ENCODE measurements at regions not wholly inside any gene's neighbourhood (a gene's known extent, or its start where the extent isn't known, plus 50 kb on each side); places are given as distances from the start of the nearest gene placed in this dataset.
"Not testable (repeated sequence)": the region's sequence is repeated elsewhere in the genome, so short reads cannot be mapped to it uniquely, and the experiment has no call there.

DNA sequence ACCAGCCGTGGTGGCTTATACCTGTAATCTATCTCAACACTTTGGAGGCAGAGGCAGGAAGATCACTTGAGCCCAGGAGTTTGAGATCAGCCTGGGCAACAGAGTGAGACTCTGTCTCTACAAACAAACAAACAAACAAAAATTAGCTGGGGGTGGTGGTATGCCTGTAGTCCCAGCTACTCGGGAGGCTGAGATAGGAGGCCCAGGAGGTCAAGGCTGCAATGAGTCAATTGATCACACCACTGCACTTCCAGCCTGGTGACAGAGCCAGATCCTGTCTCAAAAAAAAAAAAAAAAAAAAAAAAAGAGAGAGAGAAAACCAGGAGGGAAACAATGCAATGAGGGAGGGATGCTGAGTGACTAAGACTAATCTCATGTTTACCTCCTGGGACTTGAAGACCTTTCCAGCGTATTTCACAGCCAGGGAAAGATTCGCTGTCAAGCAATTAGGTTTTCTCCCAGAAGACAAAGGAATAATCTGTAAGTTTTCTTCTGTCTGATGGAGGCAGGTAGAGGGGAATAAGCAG is 51.1 kb upstream of the MIER3 start:
- DNase-seq (ENCODE audit: low spot score): no peak

DNA sequence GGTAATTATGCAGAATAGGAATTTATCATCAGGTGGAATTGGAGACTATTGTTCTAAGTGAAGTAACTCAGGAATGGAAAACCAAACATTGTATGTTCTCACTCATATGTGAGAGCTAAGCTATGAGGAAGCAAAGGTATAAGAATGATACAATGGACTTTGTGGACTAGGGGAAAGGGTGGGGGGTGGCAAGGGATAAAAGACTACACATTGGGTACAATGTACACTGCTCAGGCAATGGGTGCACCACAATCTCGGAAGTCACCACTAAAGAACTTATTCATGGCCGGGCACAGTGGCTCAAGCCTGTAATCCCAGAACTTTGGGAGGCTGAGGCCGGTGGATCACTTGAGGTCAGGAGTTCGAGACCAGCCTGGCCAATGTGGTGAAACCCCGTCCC is 51.6 kb upstream of the MIER3 start:
- not testable (repeated sequence) for DNase-seq (ENCODE audit: low spot score)

DNA sequence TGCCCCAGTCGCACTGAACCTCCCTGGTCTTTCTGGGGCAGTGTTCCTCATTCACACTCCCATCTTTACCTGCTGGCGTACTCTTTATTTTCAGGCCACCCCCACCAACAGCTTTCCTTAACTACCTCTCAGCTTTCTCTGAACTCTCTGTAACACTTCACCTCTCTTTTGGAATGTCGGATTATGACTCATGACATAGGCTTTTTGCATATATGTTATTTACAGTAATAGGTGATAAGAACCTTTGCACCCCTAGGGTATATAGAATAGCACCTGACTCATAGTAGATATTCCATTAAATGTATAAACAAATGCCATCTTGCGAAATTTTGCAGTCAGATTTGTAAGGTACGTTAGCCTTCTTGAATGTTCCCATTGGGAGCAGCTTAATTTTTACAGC is 52.9 kb upstream of the MIER3 start:
- DNase-seq (ENCODE audit: low spot score): no peak

DNA sequence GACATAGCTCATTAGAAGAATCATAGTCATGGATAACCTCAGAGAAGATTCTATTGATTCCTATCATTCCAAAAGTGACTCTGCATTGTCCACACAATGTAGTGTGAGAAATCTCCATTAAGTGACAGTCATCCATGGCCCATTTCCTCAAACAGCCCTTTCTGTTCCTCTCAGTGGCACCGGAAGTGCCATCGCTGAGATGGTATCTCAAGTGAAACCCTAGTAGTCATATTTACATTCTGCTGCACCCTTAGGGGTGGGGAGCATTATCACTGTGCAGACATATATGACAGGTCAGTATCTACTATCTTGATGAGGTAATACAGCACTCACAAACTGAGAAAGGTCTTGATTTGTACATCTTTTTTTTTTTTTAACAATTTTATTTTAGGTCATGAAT is 55.4 kb upstream of the MIER3 start:
- peak; percentile 28 for DNase-seq (ENCODE audit: low spot score)

DNA sequence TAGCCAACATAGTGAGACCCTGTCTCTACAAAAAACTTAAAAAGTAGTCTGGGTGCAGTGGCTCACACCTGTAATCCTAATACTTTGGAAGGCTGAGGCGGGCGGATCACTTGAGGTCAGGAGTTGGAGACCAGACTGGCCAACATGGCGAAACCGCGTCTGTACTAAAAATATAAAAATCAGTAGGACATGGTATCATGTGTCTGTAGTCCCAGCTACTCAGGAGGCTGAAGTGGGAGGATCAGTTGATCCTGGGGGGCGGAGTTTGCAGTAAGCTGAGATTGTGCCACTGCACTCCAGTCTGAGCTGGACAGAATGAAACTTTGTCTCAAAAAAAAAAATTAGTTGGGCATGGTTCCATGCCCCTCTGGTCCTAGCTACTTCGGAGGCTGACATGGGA is 57.9 kb upstream of the MIER3 start:
- DNase-seq (ENCODE audit: low spot score): no peak

DNA sequence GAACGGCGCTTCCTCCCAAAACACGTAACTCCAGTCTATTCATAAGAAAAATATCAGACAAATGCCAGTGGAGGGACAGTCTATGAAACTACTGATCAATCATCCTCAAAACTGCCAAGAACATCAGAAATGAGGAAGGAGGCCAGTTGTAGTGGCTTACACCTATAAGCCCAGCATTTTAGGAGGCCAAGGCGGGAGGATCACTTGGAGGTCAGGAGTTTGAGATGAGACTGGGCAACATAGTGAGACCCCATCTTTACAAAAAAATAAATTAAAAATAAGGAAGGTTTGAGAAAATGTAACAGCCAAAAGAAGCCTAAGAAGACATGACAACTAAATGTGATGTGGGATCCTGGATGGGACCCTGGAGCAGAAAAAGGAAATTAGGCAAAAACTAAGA is 58.9 kb upstream of the MIER3 start:
- DNase-seq (ENCODE audit: low spot score): no peak

DNA sequence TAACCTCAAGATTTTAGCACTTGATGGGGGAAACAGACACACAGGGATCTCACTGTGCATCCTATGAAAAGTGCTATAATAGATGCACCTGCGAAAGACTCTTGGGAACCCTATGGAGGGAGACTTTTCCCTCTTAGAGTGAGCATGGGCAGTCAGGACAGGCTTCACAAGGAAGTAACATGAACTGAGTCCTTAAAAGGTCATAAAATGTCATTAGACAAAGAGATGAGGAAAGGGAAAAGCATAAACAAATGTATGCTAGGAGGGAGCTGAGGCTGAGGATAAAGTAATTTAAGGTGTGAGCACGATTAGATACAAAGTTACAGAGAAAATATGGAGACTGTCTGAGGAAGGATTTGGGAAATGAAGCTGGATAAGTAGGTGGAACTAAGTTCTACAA is 60.6 kb upstream of the MIER3 start:
- DNase-seq (ENCODE audit: low spot score): no peak

DNA sequence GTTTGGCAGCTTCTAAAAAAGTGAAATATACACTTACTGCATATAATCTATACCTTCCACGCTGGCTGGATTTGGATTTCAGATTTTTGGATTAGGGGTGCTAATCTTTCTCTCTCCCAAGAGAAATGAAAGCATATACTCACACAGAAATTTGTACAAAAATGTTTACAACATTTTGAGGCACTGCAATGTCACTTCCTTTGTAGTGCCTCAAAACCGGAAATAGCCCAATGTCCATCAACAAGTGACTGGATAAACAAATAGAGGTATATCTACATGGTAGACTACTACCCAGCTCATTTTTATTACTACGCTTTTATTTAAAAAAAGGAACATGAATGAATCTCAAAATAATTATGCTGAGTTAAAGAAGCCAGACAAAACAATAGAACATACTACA is 74.0 kb upstream of the MIER3 start:
- no peak for DNase-seq (ENCODE audit: low spot score)

DNA sequence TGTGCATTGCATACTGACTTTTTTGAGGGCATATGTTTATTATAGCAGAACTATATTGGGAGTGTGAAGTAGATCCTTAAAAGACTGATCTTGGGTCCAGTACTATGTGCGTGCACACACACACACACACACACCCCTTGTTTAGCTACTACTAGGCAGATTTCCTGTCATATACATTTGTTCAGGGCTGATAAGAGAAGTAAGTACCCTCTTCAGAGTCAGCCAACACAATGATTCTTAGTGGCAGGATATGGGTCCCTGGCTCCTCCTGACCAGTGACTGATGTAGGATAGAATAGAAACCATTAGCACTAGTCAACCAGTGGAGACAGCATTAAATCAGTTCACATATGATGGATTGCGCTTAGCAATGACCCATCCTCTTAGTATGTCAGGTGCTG is 76.2 kb upstream of the MIER3 start:
- DNase-seq (ENCODE audit: low spot score): no peak

DNA sequence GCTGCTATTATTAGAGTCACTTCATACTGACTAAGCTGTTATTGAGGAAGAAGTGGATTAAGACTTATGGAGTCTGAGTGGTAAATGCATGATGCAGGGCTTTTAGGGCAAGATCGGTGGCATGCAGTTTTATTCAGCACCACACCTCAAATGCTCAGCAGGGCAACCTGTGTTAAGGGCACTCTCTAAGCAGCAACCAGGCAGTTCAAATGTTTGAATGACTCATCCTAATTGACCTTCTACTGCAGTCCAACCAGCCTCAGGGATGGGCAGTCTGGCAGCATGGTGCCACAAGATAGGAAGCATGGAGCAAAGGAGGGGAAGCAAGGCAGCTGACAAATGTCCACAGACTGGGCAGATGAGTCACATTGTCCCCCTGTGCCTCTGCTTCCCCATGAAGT is 80.2 kb upstream of the MIER3 start:
- no peak for DNase-seq (ENCODE audit: low spot score)

DNA sequence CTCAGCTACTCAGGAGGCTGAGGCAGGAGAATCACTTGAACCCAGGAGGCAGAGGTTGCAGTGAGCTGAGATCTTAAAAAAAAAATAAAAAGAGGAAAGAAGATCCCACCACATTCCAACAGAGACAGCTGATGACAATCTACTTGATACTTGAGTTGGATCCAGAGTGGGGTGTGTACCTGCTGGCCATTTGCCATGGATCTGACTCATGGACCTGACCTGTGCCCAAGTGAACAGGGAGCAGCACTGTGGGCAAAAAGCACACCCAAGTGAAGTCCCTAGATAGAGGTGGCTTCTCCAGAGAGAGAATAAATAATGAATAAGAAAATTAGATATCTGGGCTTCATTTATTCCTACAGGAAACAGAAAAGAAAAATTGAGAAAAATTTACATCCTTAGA is 81.2 kb upstream of the MIER3 start:
- no peak for DNase-seq (ENCODE audit: low spot score)

DNA sequence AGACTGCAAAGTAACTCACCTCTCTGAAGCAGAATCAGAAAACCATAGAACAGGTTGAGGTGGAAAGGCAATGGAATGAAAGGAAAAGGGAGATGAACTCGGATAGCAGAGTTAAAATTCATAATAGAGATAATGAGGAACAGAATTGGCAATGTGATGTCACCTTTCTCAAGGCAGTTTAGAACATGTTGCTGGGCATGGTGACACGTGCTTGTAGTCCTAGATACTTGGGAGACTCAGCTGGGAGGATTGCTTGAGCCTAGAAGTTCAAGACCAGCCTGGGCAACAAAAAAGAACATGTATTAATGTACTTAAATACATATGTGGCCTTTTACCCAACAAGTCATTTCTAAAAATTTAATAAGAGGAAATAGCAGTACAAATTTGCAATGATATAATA is 81.6 kb upstream of the MIER3 start:
- no peak for DNase-seq (ENCODE audit: low spot score)

DNA sequence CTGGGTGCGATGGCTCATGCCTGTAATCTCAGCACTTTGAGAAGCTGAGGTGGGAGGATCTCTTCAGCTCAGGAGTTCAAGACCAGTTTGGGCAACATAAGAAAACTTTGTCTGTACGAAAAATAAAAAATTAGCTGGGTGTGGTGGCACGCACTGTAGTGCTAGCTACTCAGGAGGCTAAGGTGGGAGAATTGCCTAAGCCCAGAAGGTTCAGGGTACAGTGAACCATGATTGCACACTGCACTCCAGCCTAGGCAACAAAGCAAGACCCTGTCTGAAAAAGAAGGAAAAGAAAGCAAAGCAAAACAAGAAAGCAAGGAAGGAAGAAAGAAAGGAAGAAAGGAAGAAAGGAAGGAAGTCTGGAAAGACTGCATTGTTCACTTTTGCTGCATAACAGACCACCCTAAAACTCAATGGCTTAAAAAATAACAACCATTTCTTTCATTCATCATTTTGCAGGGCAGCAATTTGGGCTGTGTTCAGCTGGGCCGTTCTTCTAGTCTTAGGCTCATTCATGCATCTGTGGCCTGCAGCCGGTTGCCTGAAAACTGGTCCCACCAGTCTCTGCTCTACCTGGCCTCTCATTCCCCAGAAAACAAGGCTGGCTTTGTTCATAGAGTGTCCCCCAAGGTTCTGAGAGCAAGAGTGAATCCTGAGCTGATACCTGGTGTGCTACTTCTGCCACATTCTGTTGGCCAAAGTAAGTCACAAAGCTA is 82.4 kb upstream of the MIER3 start:
- DNase-seq (ENCODE audit: low spot score): no peak

DNA sequence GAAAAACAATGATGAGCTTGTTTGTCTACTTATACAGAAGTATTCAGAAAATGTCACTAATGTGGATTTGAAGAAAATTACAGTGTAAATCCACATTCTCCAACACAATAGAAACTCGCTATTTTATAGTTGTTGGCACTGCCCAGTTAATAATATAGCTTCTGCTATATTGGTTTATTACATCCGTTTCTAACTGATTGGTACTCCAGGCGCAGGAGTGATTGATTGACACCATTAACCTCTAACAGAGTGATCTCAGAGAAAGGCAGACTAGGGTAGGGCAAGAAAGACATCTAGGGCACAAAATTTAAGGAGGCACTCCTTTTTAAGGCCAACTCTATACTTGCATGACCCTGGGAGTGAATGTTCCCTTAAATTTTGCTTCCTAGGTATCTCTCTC is 84.0 kb upstream of the MIER3 start:
- no peak for DNase-seq (ENCODE audit: low spot score)

DNA sequence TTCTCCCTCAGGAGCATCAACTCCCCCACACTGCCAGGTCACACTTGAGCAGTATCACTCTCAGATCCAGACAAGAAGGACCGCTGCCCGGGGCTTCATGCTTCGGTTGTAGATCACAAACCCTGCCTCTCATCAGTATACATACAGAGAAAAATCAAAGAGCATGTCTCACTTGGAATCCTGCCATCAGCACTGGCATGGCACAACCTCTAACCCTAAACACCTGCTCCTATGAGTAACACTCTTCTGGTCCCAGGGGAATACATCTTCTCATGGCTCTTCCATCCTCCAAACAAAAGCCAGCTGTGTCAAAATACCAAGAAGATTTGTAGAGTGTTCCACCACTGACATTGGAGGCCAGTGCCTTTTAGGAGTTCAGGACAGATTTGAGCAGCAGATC is 84.8 kb upstream of the MIER3 start:
- no peak for DNase-seq (ENCODE audit: low spot score)

DNA sequence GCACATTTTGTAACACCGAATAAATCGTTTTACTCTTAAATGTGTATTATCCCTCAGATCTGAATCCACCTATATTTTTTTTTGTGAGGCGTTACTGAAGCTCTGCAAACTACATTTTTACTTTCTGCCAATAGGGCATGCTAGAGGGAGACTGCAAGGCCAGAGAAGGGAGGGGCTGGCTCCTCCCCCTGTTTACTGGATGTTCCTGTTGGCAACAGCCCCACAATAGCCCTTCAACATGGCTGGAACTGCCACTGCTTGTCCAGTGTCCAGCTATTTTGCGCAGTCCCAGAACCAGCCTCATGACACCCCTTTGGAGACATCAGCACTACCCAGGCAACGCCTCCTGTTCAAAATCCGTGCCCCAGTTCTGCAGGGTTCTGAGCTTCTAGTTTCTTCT is 85.4 kb upstream of the MIER3 start:
- DNase-seq (ENCODE audit: low spot score): no peak

DNA sequence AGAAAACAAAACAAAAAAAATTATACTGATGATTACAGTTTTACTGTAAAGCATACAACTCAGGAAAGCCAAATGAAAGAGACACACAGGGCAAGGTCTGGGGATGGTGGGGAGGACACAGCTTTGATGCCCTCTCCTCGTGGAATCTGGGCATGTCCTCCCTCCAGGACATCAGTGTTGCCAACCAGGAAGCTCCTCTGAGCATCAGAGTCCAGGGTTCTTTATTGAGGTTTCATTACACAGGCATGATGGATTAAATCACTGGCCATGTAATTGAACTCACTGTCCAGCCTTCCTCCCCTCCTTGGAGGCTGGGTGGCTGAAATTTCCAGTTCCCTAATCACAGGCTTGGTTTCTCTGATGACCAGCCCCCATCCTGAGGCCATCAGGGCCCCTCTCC is 89.6 kb upstream of the MIER3 start:
- DNase-seq (ENCODE audit: low spot score): no peak

DNA sequence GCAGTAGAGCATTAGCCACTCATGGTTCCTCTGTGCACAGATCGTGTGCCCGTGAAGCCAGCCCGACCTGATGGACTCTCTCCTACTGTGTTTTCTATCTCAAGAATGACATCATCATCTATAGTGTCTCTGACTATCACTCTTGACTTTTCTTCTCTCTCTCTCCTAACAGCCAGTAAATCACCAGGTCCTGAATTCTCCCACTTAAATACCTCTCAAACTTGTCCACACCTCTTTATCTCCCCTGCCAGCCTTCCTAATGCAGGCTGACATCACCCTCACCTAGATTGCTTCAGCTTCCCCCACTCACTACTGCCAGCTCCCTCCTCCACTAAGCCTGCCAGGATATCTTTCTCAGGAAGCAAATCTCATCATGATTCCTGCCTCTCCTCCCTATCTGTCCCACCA is 90.6 kb upstream of the MIER3 start:
- DNase-seq (ENCODE audit: low spot score): no peak

DNA sequence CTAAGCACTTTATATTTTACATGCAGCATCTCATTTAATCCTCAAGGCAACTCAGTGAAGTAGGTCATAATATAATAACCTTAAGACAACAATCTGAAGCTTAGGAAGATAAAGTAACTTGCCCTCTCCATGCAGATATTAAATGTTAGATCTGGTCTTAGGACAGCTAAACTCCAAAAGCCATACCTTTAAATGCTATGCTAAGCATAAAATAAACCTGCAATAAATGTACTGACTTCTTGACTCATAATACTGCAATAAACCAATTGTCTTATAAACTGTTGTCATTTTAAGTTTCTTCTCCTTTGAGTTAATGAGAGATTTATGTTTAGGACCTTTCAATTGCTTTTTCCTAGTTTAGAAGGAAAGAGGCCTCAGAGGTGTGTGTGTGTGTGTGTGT is 102.2 kb upstream of the MIER3 start:
- DNase-seq (ENCODE audit: low spot score): no peak

DNA sequence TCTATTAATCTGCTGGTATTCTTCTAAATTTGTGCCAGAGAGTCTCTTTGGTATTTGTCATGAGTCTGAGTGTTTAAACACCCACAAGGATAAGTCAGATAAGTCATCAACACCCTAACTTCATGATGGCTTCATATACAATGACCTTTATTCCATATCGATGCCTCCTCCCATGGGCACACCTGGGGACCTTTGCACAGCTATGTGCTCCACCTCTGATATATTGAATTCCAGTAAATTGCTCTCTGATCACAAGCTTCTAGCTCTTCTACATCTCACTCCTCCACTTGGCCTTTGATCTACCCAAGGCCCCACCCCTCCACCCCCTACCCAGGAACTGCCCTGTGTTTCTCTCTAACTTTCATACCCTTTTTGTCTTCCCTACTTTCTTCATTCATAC is 102.7 kb upstream of the MIER3 start:
- no peak for DNase-seq (ENCODE audit: low spot score)

DNA sequence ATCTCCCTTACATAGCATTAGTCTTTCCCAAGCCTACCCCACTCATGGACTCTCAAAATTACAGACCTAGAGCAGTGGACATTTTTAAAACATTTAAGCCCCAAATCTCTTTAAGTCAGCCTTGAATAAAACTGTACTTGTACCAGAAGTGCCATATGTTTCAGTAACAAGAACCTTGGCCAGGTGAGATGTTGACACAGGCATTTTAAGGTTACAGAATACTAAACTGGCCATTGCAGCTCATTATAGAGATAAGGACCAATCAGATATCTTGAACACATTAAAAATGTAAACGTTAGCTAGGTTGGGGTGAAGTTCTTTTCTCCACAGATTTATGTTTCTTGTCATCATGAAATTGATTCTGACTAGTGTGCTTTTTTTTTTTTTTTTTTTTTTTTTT is 103.8 kb upstream of the MIER3 start:
- no peak for DNase-seq (ENCODE audit: low spot score)

DNA sequence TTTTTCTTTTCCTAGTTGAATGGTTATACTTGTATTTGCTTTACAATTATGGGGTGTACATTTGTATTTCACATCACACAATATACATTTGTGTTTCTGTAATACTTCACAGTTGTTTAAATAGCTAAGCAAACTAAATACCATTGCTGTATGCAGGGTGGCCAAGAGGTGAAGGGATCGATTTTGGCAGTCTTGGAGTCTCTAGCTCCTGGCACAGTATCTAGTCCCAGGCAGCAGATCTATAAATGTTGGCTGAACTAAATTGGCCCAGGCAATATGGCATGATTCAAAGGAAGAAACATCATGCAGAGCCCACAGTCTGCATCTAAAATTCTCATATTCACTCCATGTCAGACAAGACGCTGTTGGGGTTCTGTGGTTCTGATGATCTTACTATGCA is 110.1 kb upstream of the GPBP1 start:
- DNase-seq (ENCODE audit: low spot score): no peak

DNA sequence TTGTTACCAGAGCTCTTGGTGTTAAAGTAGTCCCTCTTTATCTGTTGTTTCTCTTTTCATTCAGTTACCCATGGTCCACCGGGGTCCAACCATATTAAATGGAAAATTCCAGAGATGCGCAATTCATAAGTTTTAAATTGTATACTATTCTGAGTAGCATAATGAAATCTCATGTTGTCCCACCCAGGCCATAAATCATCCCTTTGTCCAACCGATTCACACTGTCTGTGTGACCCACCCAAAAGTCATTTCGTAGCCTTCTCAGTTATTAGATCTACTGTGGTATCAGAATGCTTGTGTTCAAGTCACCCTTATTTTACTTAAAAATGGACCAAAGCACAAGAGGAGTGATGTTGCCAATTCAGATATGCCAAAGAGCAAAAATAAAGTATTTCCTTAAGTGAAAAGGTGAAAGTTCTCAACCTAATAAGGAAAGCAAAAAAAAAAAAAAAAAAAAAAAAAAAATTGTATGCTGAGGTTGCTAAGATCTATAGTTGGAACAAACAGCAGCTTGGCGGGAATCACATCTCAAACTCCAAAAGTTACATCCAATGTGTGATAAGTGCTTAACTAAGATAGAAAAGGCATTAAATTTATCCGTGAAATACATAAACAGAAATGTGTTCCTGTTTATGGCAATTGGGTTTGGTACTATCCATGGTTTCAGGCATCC is 106.8 kb upstream of the GPBP1 start:
- DNase-seq (ENCODE audit: low spot score): no peak

DNA sequence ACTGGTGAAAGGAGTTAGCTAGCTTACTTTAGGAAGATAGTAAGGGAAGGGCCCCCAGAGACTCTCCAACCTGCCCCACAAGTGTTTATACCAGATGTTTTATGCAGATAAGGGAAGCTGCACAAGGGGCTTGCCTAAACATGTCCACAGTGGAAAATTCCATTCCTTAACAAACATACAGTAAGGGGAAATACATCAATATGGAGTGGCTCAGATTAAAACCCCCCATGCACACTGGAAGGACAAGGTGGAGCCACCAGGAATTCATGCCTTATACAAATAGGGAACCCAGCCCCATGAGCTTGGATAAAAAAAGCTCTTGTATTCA is 106.3 kb upstream of the GPBP1 start:
- no peak for DNase-seq (ENCODE audit: low spot score)

All from germinal center (tissue), 1 donor.